GM06990 (cell line): ENCODE measurements at regions not wholly inside any gene's neighbourhood (a gene's known extent, or its start where the extent isn't known, plus 50 kb on each side); places are given as distances from the start of the nearest gene placed in this dataset.

Experiments
- DNase-seq: peaks from one replicate; pipeline ENCODE4 v3.0.0-alpha.2; 2011; ENCODE audit not compliant: insufficient read length; ENCODE audit errors: extremely low read depth
- H3K27me3 ChIP-seq: replicated peaks from 2 replicates; pipeline ENCODE4 v1.6.0; 2011; ENCODE audit warnings: low read length; ENCODE audit not compliant: control insufficient read depth, insufficient read depth
- H3K36me3 ChIP-seq: 2 replicates; pipeline ENCODE4 v1.5.1; 2011; ENCODE audit warnings: low read length; ENCODE audit not compliant: control insufficient read depth, insufficient read depth
- H3K4me3 ChIP-seq: replicated peaks from 2 replicates; pipeline ENCODE4 v1.5.1; 2011; ENCODE audit warnings: low read depth, mild to moderate bottlenecking, control low read depth, low read length
- TF ChIP-seq, protein P1 (sequence below): IDR thresholded peaks from 2 replicates; pipeline ENCODE4 v1.5.1; 2011; ENCODE audit warnings: low read length, control low read depth, mild to moderate bottlenecking, inconsistent platforms; ENCODE audit not compliant: insufficient read depth, poor library complexity, severe bottlenecking

DNA sequence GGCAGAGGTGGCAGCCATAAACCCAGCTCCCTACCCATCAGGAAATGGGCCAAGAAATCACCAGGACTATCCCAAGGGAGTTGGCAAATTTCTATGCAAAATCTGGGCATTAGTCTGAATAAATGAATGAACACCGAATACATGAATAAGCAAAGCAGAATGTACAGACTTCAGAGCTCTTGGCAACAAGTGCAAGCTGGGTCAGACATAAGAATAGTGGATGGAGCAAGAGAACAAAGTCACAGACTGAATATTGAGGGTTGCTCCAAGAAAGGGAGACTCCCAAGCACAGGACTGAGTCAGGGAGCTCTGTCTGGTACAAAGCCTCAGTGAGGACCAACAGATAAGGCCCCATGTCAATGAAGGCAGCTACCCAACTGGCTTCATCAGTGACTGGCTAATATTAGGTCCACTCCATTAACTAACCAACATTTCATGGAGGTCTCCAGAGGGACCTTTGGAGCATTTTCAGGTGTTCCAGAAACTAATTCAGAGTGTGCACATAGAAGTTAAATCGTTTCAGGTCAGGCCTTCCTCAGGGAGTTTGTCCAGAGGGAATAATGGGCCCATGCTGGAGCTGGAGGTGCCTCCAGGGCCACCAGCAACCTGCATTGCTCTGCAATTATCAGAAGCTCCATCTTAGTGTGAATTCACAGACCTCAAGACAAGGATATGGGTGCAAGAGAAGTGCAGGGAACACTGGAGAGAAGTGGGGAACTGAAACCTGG, 191.5 kb upstream of the RALGAPA2 start:
- TF ChIP-seq, protein P1, sequence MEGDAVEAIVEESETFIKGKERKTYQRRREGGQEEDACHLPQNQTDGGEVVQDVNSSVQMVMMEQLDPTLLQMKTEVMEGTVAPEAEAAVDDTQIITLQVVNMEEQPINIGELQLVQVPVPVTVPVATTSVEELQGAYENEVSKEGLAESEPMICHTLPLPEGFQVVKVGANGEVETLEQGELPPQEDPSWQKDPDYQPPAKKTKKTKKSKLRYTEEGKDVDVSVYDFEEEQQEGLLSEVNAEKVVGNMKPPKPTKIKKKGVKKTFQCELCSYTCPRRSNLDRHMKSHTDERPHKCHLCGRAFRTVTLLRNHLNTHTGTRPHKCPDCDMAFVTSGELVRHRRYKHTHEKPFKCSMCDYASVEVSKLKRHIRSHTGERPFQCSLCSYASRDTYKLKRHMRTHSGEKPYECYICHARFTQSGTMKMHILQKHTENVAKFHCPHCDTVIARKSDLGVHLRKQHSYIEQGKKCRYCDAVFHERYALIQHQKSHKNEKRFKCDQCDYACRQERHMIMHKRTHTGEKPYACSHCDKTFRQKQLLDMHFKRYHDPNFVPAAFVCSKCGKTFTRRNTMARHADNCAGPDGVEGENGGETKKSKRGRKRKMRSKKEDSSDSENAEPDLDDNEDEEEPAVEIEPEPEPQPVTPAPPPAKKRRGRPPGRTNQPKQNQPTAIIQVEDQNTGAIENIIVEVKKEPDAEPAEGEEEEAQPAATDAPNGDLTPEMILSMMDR: no peak
- Histone ChIP-seq H3K36me3 (no peaks in the 10 kb centered on the region), H3K27me3 (no peaks in the 10 kb centered on the region; the same call in 1 of the 2 replicates), H3K4me3 (no peak overlapping the region)
- DNase-seq: no peak

DNA sequence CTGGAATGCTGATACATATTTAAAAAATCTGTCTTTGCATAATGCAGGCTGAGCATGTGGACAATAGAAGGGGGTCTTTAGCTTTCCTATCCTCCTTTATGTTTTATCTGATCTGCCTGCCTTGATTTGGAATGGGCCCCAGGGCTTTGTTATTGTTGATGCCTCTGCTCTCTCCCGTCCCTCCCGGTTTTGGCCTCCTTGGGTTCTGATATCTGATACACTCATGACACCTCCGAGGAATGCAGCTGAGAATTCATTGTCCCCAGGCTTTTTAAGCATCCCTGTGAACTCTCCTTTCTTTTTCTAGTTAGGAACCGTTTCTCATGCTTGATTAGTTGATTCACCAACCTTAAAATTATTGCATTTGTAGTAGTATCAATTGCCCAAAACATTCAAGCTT, 185.5 kb upstream of the RALGAPA2 start:
- DNase-seq: no peak

DNA sequence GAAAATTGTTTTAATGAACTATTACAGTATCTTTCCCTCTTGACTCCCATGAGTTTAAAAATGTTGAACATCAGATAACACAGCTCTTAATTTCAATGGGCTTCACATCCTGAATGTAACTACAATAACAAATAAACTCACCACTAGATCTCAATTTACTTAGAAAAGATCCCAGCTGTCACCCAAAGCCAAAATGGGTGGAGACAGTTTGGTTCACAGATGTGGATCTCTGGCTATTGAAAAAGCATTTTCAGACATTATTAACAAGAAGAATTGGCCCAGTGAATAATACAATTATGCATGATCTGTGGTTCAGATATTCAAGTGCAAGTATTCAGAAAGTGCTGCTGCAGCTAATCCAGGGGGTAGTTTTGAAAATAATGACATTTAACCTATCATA, 184.7 kb upstream of the RALGAPA2 start:
- Histone ChIP-seq H3K27me3 (no peaks in the 10 kb centered on the region), H3K4me3 (no peak overlapping the region), H3K36me3 (no peaks in the 10 kb centered on the region)
- no peak for DNase-seq
- TF ChIP-seq, protein P1: no peak

More for the DNA sequence above, 185.5 kb upstream of the RALGAPA2 start:
- TF ChIP-seq, protein P1: no peak
- Histone ChIP-seq H3K27me3 (no peaks in the 10 kb centered on the region), H3K36me3 (no peaks in the 10 kb centered on the region), H3K4me3 (no peak overlapping the region)

DNA sequence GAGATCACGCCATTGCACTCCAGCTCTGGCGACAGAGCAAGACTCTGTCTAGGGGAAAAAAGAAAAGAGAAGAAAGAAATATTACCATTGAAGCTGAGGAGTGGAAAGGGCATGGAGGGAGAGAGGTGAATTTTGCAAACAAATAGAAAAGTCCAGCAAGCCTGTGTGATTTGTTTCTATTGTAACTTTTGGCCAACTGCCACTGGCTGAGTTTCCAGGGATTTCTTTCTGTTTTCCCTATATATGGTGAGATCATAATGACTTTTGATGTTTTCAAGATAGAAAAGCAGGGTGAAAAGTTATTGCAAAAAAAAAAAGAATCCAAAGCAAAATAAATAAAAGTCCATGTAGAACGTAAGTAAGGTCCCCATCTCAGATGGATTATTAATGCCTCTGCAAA, 184.2 kb upstream of the RALGAPA2 start:
- Histone ChIP-seq H3K4me3 (no peak overlapping the region), H3K27me3 (no peaks in the 10 kb centered on the region), H3K36me3 (no peaks in the 10 kb centered on the region)
- TF ChIP-seq, protein P1: no peak
- DNase-seq: no peak

DNA sequence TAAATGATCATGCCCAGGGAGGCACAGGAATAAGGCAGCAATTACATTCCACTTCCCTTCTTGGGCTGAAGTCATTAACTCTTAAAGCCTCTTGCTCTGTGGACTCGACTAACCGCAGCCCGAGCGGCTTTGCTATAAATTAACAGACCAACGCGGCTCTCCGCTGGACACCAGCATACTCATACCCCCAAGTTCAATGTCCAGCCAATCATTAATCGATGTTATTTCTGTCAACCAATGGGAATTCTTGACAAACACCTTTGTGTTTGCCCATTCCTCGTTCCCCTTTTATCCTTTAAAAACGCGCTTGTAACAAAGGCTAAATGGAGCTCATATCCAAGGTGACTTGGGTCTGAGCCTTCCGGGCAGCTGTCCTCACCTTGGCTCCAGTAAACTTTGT, 183.1 kb upstream of the RALGAPA2 start:
- Histone ChIP-seq H3K4me3 (no peak overlapping the region), H3K27me3 (no peaks in the 10 kb centered on the region), H3K36me3 (no peaks in the 10 kb centered on the region)
- no peak for DNase-seq
- TF ChIP-seq, protein P1: no peak
